ENCODE measurements at regions not wholly inside any gene's neighbourhood (a gene's known extent, or its start where the extent isn't known, plus 50 kb on each side); places are given as distances from the start of the nearest gene placed in this dataset.

GRCh38 chr3:24933401-24933800 is 438.8 kb upstream of the THRB start:
- POLR2A ChIA-PET: no interaction called here
- Histone ChIP-seq H3K79me2 (ENCODE audit: control insufficient read depth, insufficient read depth, low read length) (no peaks in the 10 kb centered on the region), H4K20me1 (ENCODE audit: control insufficient read depth, insufficient read depth) (no peaks in the 10 kb centered on the region), H2AFZ (ENCODE audit: control insufficient read depth, low read depth, low read length) (no peak overlapping the region), H3K4me1 (ENCODE audit: control insufficient read depth, insufficient read depth, low read length) (no peaks in the 10 kb centered on the region), H3K4me2 (ENCODE audit: control insufficient read depth, insufficient read depth) (no peak overlapping the region), H3K9ac (ENCODE audit: control insufficient read depth, insufficient read depth, low read length) (no peak overlapping the region), H3K9me3 (replicated peaks; ENCODE audit: control insufficient read depth, insufficient read depth, low read length) (no peaks in the 10 kb centered on the region), H3K36me3 (ENCODE audit: control insufficient read depth in 2 of 2, insufficient read depth in 2 of 2, low read length in 1 of 2) (no peaks in the 10 kb centered on the region), H3K27ac (ENCODE audit: control insufficient read depth, insufficient read depth) (no peak overlapping the region), H3K4me3 (no peak overlapping the region), H3K27me3 (replicated peaks in 1 of 2; ENCODE audit: control insufficient read depth in 2 of 2, insufficient read depth in 2 of 2, low read length in 1 of 2) (no peaks in the 10 kb centered on the region)
- FAIRE-seq: no peak
- ATAC-seq: no peak
- RAD21 ChIA-PET (ENCODE audit: unreplicated experiment): no interaction called here
- no peak for DNase-seq (ENCODE audit: low read depth, low spot score)
- no TSS peak for BruUV-seq (replicated peaks)
- WGBS (ENCODE audit: insufficient coverage, insufficient replicate concordance, low lambda C conversion rate, missing lambda C conversion rate): 52% methylated on average over 3 of the region's 3 CpGs
- SMC1A ChIA-PET (ENCODE audit: uncharacterized antibody, unreplicated experiment): no interaction called here
- in situ Hi-C loops (cut with MboI) (no loop called here), intact Hi-C loops (cut with micrococcal nuclease; ENCODE audit: unreplicated experiment) (no loop called here)
- CTCF ChIA-PET: interaction anchor here (0.7 kb wide), 1 partner anchor 277 kb away, joined by 3 read pairs; no protein-coding TSS in a partner anchor
- no peak for TF ChIP-seq TCF3 (IDR thresholded peaks at IDR 0.05; ENCODE audit: borderline replicate concordance, insufficient read depth, low read depth, low read length)
- TF ChIP-seq NR2F1 (conservative IDR thresholded peaks at IDR 0.05): no peak
- TF ChIP-seq CUX1 (IDR thresholded peaks at IDR 0.05; ENCODE audit: insufficient replicate concordance, low read depth, low read length): no peak
- TF ChIP-seq MTA3 (IDR thresholded peaks at IDR 0.05; ENCODE audit: borderline replicate concordance, low read length): no peak
- TF ChIP-seq BHLHE40 (IDR thresholded peaks at IDR 0.05; ENCODE audit: borderline replicate concordance in 1 of 2, low read depth in 2 of 2, low read length in 1 of 2): no peak
- no peak for TF ChIP-seq FOS (IDR thresholded peaks at IDR 0.05; ENCODE audit: borderline replicate concordance, extremely low read depth, insufficient read length)
- TF ChIP-seq, protein P1, sequence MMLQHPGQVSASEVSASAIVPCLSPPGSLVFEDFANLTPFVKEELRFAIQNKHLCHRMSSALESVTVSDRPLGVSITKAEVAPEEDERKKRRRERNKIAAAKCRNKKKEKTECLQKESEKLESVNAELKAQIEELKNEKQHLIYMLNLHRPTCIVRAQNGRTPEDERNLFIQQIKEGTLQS (IDR thresholded peaks at IDR 0.05; ENCODE audit: borderline replicate concordance, extremely low read depth, low read depth, low read length): no peak
- TF ChIP-seq MAX (IDR thresholded peaks at IDR 0.05; ENCODE audit: low read depth, low read length): no peak
- TF ChIP-seq, protein P2, sequence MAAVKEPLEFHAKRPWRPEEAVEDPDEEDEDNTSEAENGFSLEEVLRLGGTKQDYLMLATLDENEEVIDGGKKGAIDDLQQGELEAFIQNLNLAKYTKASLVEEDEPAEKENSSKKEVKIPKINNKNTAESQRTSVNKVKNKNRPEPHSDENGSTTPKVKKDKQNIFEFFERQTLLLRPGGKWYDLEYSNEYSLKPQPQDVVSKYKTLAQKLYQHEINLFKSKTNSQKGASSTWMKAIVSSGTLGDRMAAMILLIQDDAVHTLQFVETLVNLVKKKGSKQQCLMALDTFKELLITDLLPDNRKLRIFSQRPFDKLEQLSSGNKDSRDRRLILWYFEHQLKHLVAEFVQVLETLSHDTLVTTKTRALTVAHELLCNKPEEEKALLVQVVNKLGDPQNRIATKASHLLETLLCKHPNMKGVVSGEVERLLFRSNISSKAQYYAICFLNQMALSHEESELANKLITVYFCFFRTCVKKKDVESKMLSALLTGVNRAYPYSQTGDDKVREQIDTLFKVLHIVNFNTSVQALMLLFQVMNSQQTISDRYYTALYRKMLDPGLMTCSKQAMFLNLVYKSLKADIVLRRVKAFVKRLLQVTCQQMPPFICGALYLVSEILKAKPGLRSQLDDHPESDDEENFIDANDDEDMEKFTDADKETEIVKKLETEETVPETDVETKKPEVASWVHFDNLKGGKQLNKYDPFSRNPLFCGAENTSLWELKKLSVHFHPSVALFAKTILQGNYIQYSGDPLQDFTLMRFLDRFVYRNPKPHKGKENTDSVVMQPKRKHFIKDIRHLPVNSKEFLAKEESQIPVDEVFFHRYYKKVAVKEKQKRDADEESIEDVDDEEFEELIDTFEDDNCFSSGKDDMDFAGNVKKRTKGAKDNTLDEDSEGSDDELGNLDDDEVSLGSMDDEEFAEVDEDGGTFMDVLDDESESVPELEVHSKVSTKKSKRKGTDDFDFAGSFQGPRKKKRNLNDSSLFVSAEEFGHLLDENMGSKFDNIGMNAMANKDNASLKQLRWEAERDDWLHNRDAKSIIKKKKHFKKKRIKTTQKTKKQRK (IDR thresholded peaks at IDR 0.05; ENCODE audit: low read depth, low read length): no peak
- TF ChIP-seq RBBP5 (conservative IDR thresholded peaks at IDR 0.05): no peak
- no peak for TF ChIP-seq MYC (IDR thresholded peaks at IDR 0.05; ENCODE audit: insufficient read depth, insufficient read length, insufficient replicate concordance, low read length, severe bottlenecking)

Measured in GM12878 (cell line).